ENCODE measurements at regions not wholly inside any gene's neighbourhood (a gene's known extent, or its start where the extent isn't known, plus 50 kb on each side); places are given as distances from the start of the nearest gene placed in this dataset.
"Not testable (repeated sequence)": the region's sequence is repeated elsewhere in the genome, so short reads cannot be mapped to it uniquely, and the experiment has no call there.

DNA sequence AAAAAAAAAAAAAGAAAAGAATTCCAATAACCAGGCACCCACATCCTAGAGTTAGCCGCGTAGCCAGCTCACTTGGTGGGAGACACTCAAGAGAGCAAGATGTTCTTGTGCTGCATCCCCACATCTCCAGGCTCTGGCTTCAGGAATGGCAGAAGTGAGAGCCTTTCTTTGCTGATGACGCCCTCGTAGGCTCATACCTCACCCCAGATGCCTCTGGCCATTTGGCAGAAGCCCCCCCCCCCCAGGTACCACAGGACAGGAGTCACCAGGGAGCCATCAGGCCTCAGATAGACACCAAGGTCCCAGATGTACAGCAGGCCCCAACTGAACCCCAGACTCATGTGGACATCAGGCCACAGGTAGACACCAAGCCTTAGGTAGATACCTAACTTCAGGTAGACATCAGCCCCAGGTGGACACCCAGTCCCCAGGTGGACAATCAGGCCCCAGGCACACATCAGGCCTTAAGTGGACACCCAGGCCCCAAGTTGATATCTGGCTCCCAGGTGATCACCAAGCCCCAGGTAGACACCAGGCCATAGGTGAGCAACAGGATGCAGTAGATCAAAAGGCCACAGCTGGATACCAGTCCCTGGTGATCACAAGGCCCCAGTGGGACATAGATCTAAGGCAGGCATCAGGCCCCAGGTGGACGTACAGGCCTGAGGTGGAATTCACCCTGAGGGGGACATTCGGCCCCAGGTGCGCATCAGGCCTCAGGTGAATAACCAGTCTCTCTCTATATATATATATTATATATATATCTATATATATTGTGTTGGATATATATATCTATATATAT lies 202.5 kb downstream of the POTEM start:
- TF ChIP-seq, protein P1, sequence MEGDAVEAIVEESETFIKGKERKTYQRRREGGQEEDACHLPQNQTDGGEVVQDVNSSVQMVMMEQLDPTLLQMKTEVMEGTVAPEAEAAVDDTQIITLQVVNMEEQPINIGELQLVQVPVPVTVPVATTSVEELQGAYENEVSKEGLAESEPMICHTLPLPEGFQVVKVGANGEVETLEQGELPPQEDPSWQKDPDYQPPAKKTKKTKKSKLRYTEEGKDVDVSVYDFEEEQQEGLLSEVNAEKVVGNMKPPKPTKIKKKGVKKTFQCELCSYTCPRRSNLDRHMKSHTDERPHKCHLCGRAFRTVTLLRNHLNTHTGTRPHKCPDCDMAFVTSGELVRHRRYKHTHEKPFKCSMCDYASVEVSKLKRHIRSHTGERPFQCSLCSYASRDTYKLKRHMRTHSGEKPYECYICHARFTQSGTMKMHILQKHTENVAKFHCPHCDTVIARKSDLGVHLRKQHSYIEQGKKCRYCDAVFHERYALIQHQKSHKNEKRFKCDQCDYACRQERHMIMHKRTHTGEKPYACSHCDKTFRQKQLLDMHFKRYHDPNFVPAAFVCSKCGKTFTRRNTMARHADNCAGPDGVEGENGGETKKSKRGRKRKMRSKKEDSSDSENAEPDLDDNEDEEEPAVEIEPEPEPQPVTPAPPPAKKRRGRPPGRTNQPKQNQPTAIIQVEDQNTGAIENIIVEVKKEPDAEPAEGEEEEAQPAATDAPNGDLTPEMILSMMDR (conservative IDR thresholded peaks at IDR 0.05; ENCODE audit: low read depth, low read length): not testable (repeated sequence)
- not testable (repeated sequence) for TF ChIP-seq EZH2 (IDR thresholded peaks at IDR 0.05; ENCODE audit: borderline replicate concordance, low read depth, low read length, poor library complexity, severe bottlenecking)

Data from A673 (cell line).